GM18909 (cell line): ENCODE measurements at regions not wholly inside any gene's neighbourhood (a gene's known extent, or its start where the extent isn't known, plus 50 kb on each side); places are given as distances from the start of the nearest gene placed in this dataset.
"Not testable (repeated sequence)": the region's sequence is repeated elsewhere in the genome, so short reads cannot be mapped to it uniquely, and the experiment has no call there.

Experiments
- ATAC-seq: cut with Tn5 transposase; IDR thresholded peaks from one replicate; pipeline ENCODE4 v1.9.1; 2021; ENCODE audit warnings: mild to moderate bottlenecking; ENCODE audit not compliant: unreplicated experiment, poor library complexity

- ATAC-seq, result no peak
Observed at GRCh38 chr2:35501076-35501475, 854.5 kb upstream of the CRIM1 start.

- ATAC-seq, result no peak
Observed at GRCh38 chr2:35496022-35496421, 859.6 kb upstream of the CRIM1 start.

GRCh38 chr2:35495182-35495581 is 860.4 kb upstream of the CRIM1 start:
- no peak for ATAC-seq

GRCh38 chr2:35478121-35478520 is 877.5 kb upstream of the CRIM1 start:
- not testable (repeated sequence) for ATAC-seq

- no peak for ATAC-seq
Observed at GRCh38 chr2:35468245-35468644, 887.3 kb upstream of the CRIM1 start.

GRCh38 chr2:35463805-35464596 is 891.6 kb upstream of the CRIM1 start:
- no peak for ATAC-seq

- ATAC-seq, result no peak
Observed at GRCh38 chr2:35462226-35462998, 893.2 kb upstream of the CRIM1 start.

GRCh38 chr2:35461406-35461805 is 894.2 kb upstream of the CRIM1 start:
- ATAC-seq, result no peak

- no peak for ATAC-seq
Observed at GRCh38 chr2:35454966-35455638, 900.5 kb upstream of the CRIM1 start.

GRCh38 chr2:35447821-35448220 is 907.8 kb upstream of the CRIM1 start:
- ATAC-seq, result no peak

- no peak for ATAC-seq
Observed at GRCh38 chr2:35447215-35447614, 908.4 kb upstream of the CRIM1 start.

GRCh38 chr2:35443087-35443486 is 912.5 kb upstream of the CRIM1 start:
- no peak for ATAC-seq

GRCh38 chr2:35441575-35441974 is 914.0 kb upstream of the CRIM1 start:
- not testable (repeated sequence) for ATAC-seq

GRCh38 chr2:35440308-35440707 is 915.3 kb upstream of the CRIM1 start:
- not testable (repeated sequence) for ATAC-seq

- not testable (repeated sequence) for ATAC-seq
Observed at GRCh38 chr2:35436893-35437292, 918.7 kb upstream of the CRIM1 start.

- peak; percentile 48 for ATAC-seq
Observed at GRCh38 chr2:35428548-35428947, 927.0 kb upstream of the CRIM1 start.

- no peak for ATAC-seq
Observed at GRCh38 chr2:35421485-35421884, 934.1 kb upstream of the CRIM1 start.

- no peak for ATAC-seq
Observed at GRCh38 chr2:35417293-35417692, 938.3 kb upstream of the CRIM1 start.

- ATAC-seq, result no peak
Observed at GRCh38 chr2:35416391-35417140, 939.0 kb upstream of the CRIM1 start.

- no peak for ATAC-seq
Observed at GRCh38 chr2:35415942-35416341, 939.6 kb upstream of the CRIM1 start.
